HG03066 (cell line): ENCODE measurements at regions not wholly inside any gene's neighbourhood (a gene's known extent, or its start where the extent isn't known, plus 50 kb on each side); places are given as distances from the start of the nearest gene placed in this dataset.
"Not testable (repeated sequence)": the region's sequence is repeated elsewhere in the genome, so short reads cannot be mapped to it uniquely, and the experiment has no call there.

Experiments used
- ATAC-seq: cut with Tn5 transposase; IDR thresholded peaks from one replicate; pipeline ENCODE4 v1.9.1; 2021; ENCODE audit warnings: low read depth; ENCODE audit not compliant: unreplicated experiment

DNA sequence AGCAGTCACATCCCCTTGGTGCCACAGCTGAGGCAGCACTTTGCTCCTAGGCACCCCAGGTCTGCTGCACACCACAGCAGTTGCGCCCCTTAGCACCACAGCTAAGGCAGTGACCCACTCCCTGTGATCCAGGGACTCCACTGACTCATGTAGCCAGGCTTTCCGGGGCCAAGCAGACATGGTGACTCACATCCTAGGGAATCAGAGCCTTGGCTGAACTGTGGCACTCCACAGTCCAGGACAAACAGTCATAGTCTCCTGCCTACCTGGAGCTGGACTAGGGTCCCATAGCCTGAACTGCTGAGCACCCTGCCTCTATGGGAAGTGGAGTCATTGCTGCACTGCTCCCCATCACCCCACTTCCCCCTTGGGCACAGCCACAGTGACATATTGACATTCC is 338.7 kb downstream of the NPR3 start:
- no peak for ATAC-seq

DNA sequence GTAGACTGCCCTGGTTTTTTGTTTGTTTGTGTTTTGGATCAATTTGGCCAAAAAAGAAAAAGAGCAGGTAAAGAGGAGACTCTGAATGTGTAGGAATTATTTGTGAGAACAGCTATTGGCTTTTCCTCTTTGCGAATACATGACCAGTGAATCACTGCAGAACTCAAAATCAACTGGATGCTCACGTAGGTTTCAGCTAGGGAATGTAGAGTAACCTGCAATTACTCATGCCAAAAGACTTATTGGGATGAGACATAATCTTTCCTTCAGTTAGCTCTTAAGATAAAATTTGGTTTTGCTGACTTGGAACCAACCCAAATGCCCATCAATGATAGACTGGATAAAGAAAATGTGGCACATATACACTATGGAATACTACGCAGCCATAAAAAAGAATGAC is 348.0 kb downstream of the NPR3 start:
- no peak for ATAC-seq

DNA sequence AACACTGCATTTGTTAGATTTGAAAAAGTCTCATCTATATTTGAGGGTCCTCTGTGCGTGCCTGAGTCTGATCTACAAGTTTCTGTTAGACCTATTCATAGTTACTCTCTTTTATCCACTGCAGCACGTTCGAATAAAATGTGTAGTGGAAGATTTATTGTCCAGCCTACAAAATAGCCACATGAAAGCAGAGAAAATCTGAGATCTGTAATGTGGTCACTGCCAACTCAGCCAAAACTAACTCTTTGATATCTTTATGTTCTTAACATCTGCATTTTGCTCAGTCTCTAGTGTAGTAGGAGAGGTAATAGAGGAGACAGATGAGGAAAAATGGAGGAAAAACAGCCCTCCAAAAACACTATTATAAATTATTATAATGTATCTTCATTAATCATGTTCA is 354.0 kb downstream of the NPR3 start:
- no peak for ATAC-seq

DNA sequence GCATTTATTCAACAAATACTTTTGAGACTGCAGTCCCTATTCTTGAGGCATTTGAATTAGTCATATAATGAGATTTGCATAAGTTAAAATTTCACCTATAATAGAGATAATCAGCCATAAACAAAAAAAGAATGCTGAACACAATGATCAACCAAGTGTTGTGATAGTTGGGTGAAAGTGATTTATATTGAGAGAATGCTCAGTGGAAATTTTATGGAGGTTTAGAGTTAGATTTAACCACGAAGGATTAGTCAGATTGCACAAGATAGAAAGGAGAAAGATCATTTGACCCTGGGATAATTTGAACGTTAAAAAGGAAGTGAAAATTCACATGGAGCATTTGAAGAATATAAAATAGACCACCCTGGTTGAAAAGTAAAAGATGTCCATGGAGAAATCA is 356.2 kb downstream of the NPR3 start:
- ATAC-seq, result no peak

DNA sequence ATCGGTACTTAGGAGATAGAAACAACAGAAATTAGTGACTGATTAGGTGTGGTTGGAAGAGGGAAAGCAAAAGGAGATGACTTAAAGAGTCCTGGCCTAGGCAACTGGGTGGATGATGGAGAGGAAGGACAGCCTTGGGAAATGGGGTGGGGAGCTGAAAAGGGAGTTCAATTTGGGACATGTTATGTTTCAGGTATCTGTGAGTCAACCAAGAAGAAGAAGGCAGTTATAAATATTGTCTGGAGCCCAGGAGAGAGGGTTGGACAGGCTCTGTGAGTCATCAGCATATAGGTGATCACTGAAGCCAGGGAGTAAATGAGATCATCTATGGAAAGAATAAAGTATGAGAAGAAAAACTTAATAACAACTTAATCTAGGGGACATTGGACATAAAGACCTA is 357.7 kb downstream of the NPR3 start:
- no peak for ATAC-seq

DNA sequence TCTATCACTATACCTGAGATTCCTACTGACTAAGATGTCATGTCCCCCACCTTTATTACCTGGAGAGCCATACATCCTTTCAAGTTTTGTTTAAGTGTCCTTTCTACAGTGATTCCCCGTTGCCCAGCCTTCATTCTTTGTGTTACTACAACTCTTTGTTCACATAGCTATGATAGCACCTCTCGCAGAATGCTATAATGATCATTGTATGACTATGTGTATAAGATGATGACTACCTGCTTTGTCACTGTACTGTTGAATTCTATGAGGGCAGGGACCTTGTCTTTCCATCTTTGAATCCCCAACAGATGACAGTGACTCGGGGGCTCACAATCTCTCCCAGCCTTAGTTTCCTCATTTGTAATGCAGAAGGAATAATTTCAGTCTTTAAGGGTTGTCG is 361.2 kb downstream of the NPR3 start:
- ATAC-seq, result no peak

DNA sequence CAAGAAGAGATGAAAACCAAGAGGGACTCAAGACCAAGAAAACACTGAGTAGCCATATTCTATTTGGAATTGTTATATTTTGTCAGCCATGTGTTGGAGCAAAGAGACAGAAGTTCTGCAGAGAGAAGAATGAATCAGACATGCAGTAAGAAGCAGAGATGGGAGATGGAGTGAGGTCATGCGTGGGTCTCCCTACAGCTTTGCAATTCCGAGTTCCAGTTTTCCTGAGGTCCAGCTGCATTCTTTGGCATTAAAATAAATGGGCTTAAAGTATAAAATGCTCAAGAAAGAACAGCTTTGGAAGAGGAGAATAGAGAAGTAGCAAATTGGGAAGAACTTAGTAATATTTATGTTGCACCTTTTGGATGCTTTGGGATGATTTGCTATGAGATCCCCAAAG is 361.6 kb downstream of the NPR3 start:
- no peak for ATAC-seq

DNA sequence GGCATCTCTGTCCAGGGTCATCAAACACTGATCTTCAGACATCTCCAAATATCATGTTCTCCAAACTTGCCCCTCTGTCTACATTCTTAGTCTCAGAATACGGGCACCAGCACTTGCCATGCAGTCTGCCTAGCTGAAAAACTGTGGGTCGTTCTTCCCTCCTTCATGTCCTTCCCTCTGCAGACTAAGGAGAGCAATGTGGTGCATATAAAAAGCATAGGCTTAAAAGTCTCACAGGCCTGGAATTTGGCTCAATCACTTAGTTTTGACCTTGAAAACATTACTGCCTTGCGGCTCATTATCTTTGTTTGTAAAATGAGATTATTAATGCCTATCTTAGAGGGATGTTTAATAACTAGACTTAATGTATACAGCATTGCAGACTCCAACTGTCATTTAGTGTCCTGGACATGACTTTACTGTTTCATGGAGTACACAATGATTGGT is 362.8 kb downstream of the NPR3 start:
- ATAC-seq, result no peak

DNA sequence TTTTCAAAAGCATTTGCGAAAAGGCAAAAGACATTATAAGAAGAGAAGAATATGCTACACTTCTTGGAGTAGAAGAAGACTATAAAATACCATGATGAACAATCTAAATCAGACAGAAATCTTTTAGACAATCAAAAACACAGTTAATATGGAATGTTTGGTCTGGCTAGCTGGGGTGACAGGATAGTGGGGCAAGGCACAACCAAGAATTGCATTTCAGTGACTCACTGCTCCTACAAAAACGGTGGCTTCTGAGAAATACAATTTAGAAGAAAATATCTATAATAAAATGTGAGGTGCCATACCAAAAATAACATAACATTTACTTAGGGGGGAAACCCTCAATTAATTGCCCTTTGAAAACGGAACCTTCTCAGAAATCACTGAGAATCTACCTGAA is 363.4 kb downstream of the NPR3 start:
- no peak for ATAC-seq

DNA sequence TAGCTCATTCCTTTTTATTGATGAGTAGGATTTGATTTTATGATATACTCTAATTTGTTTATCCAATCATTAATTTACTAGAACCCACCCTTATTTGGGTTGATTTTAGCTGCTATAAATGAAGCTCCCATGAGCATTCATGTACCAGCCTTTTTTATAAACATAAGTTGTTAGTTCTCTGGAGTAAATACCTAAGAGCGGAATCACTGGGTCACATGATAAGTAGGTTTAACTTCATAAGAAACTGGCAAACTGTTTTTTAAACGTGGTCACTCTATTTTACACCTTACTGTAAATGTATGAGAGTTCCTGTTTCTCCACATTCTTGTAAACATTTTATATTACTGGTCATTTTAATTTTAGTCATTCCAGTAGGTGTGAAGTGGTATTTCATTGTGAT is 364.6 kb downstream of the NPR3 start:
- ATAC-seq, result no peak

DNA sequence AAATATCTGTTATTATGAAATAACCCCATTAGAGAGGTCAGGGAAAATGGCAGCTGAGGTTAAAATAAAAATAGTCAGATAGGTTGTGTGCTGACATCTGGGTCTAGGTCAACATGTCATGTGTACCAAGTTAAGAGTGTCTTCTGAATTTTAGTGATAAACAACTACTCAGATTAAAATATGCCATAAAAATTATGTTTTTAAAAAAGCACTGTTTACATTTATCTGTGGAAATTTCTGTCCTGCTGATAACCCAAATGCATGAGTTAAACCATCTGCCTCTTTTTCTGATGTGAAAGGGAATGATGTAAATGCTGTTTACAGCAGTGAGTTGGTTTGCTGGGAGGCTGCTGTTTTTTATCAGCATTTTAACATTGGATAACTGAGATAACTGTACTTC is 361.2 kb upstream of the TARS1 start:
- ATAC-seq, result no peak

DNA sequence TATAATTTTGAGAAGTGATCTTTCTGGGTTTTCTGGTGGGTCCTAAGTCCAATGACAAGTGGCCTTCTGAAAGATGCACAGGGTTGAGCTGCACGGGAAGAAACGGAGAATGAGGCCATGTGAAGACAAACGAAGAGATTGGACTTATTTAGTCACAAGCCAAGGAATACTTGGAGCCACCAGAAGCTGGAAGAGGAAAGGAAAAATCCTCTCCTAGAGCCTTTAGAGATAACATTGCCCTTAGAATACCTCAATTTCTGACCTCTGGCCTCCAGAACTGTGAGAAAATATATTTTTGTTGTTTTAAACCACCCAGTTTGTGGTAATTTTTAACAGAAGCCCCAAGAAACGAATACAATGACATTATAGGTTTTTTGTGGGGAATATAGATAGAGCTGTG is 360.5 kb upstream of the TARS1 start:
- ATAC-seq, result no peak

DNA sequence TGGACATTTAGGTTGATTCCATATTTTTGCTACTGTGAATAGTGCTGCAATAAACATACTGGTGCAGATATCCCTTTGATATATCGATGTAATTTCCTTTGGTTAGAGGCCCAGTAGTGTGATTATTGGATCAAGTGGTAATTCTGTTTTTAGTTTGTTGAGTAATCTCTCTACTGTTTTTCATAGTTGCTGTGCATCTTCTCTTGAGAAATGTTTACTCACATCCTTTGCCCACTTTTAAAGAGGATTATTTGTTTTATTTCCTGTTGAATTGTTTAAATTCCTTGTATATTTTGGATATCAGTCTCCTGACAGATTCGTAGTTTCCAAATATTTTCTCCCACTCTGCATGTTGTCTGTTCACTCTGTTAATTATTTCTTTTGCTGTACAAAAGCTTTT is 352.6 kb upstream of the TARS1 start:
- no peak for ATAC-seq

DNA sequence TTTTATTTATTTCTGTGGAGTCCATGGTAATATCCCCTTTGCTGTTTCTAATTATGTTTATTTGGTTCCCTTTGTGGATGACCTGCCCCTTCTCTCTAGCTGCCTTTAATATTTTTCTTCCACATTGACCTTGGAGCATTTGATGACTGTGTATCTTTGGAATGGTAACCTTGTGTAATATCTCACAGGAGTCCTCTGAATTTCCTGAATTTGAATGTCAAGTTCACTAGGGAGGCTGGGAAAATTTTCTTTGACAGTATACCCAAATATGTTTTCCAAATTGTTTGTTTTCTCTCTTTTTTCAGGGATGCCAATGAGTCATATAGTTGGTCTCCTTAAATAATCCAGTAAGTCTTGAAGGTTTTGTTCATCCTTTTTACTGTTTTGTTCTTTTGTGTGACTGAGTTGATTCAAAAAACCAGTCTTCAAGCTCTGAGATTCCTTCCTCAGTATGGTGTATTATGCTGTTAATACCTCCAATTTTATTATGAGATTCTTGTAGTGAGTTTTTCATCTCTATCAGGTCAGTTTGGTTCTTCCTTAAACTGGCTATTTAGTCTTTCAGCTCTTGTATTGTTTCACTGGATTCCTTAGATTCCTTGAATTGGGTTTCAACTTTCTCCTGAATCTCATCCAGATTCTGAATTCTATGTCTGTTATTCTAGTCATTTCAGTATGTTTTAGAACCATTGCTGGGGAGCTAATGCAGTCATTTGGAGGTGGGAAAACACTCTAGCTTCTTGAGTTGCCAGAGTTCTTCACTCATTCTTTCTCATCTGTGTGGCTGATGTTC is 349.0 kb upstream of the TARS1 start:
- ATAC-seq, result no peak

DNA sequence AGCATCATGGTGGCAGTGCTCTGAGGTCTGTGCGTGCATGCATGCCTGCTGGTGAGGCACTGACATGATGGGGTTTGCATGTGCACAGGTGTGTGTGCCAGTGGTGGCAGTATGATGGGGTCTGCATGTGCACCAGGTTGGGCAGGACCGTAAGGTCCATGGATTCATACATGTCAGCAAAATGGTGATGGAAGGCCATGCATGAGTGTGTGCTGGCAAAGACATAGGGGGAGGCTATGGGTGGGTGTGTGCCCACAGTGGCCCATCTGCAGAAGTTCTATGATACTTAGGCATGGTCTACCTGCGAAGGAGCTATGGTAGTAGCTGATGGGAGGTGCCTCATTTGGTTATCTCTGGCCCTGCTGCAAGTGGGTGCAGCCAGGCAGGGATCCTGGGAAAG is 348.0 kb upstream of the TARS1 start:
- ATAC-seq, result no peak

DNA sequence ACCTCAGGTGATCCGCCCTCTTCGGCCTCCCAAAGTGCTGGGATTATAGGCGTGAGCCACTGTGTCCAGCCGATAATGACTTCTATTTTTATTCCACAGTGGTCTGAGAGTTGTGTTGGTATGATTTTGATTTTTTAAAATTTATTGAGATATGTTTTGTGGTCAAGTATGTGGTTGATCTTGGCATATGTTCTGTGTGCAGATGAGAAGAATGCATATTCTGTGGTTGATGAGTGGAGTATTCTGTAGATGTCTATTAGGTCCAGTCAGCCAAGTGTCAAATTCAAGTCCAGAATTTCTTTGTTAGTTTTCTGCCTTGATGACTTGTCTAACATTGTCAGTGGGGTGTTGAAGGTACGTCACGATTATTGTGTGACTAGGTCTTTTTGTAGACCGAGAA is 338.2 kb upstream of the TARS1 start:
- ATAC-seq, result no peak

DNA sequence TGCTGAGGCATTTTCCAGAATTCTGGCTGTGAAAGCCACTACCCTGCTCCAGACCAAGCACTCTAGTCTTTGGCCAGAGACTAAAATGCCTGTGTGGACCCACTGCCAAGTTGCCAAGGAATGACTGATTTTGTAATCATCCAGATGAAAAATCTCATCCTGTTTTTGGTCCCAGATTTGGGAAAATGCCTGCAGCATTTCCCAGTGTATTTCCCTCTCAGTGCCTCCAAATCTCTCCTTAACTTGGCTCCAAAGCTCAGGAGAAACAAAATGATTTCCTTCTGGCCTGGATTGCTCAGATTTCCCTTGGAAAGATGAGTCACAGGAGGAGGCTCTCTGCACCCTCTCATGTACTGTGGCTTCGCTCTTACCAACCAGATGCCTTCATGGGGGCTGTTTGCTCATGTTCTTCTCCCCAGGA is 335.2 kb upstream of the TARS1 start:
- ATAC-seq, result no peak

DNA sequence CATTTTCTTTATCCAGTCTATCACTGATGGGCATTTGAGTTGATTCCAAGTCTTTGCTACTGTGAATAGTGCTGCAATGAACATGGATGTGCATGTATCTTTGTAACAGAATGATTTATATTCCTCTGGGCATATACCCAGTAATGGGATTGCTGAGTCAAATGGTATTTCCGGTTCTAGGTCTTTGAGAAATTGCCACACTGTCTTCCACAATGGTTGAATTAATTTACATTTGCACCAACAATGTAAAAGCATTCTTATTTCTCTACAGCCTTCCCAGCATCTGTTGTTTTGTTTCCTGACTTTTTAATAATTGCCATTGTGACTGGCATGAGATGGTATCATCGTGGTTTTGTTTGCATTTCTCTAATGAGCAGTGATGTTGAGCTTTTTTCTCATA is 330.3 kb upstream of the TARS1 start:
- not testable (repeated sequence) for ATAC-seq

DNA sequence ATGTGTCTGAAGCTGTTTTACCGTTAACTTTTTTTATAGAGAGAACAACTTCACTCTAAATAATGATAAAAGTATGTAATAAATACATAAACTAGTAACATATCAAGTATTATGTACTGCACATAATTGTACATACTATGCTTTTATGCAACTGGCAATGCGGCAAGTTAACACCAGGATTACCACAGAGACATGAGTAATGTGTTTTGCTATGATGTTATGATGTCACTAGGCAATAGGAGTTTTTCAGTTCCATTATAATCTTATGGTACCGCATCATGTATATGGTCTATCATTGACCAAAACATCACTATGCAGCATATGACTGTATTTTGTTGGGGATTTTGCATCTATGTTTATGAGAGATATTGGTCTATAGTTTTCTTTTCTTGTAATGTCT is 326.4 kb upstream of the TARS1 start:
- no peak for ATAC-seq

DNA sequence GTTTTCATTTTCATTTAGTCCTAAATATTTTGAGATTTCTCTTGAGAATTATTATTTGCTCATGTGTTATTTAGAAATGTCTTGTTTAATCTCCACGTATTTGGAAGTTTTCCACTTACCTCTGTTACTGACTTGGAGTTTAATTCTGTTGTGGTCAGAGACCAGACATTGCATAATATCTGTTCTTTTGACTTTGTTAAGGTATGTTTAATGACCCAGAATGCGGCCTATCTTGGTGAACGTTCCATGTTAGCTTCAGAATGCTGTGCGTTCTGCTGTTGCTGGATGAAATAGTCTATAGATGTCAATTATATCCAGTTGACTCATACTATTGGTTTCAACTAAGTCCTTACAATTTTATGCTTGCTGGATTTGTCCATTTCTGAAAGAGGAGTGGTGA is 325.3 kb upstream of the TARS1 start:
- ATAC-seq, result no peak

DNA sequence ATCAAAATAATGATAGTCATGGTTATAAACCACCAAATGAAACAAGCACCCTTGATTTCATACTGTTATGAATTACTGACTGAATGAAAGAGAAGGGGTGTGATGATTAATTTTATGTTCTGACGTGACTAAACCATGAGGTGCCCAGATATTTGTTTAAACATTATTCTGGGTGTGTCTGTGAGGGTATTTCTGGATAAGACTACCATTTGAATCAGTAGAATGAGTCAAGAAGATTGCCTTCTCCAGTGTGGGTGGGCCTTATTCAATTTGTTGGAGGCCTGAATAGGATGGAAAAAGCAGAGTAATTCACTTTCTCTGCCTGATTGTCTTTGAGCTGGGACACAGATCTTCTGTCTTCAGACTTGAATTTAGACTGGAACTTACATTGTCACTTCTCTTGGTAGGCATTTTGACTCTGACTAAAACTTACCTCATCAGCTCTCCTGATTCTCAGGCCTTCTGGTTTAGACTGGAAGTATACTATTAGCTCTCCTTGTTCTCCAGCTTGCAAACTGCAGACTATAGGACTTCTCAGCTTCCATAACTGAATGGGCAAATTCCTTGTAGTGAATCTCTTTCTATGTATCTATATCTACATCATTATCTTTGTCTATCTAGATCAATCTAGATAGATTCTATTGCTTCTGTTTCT is 321.9 kb upstream of the TARS1 start:
- no peak for ATAC-seq

DNA sequence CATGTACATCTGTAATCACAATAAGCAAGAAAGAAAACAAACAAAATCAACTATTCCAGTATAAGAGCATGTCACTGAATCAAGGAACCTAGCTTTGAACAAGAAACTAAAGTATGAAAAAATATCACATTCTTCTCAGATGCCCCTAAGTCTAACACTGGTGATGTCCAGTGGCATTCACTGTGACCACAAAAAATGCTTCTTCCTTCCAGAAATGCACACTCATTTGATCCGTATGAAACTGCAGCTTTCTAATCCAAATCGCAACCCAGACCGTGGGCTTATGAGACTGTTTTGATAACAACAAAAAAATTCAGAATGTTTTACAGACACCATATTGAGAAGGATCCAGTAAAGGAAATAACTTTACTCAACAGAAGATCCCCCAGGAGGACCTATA is 320.1 kb upstream of the TARS1 start:
- ATAC-seq, result no peak
